Immature natural killer cell (primary cell): ENCODE measurements at regions not wholly inside any gene's neighbourhood (a gene's known extent, or its start where the extent isn't known, plus 50 kb on each side); places are given as distances from the start of the nearest gene placed in this dataset.
"Not testable (repeated sequence)": the region's sequence is repeated elsewhere in the genome, so short reads cannot be mapped to it uniquely, and the experiment has no call there.

Experiments used
- DNase-seq, 3 donors: peaks; one replicate each; pipeline ENCODE4 v3.0.0; 2022; ENCODE audit warnings: mixed read lengths in 1 of 3
- H3K27ac Mint-ChIP-seq, 6 donors: one replicate each; pipeline ENCODE4 v1.8.0; 2020; ENCODE audit warnings: mixed read lengths in 6 of 6, mild to moderate bottlenecking in 5 of 6, inconsistent platforms in 4 of 6, moderate library complexity in 3 of 6
- H3K27me3 Mint-ChIP-seq, 3 donors: one replicate each; pipeline ENCODE4 v1.8.0; 2020 to 2021; ENCODE audit warnings: low read depth in 3 of 3, mild to moderate bottlenecking in 3 of 3, mixed read lengths in 3 of 3, moderate library complexity in 3 of 3, inconsistent platforms in 1 of 3
- H3K36me3 Mint-ChIP-seq, 3 donors: one replicate each; pipeline ENCODE4 v1.8.0; 2020; ENCODE audit warnings: mixed read lengths in 3 of 3, inconsistent platforms in 2 of 3, mild to moderate bottlenecking in 2 of 3
- H3K4me1 Mint-ChIP-seq, 2 donors: one replicate each; pipeline ENCODE4 v1.8.0; 2020; ENCODE audit warnings: inconsistent platforms in 2 of 2, mild to moderate bottlenecking in 2 of 2, mixed read lengths in 2 of 2, moderate library complexity in 1 of 2
- H3K4me3 Mint-ChIP-seq, 5 donors: one replicate each; pipeline ENCODE4 v1.8.0; 2020; ENCODE audit warnings: mild to moderate bottlenecking in 5 of 5, mixed read lengths in 5 of 5, inconsistent platforms in 3 of 5, moderate library complexity in 3 of 5
- H3K9me3 Mint-ChIP-seq, 6 donors: one replicate each; pipeline ENCODE4 v1.8.0; 2020; ENCODE audit warnings: mild to moderate bottlenecking in 6 of 6, mixed read lengths in 6 of 6, inconsistent platforms in 4 of 6, moderate library complexity in 3 of 6

- Mint-ChIP-seq H3K27ac (peak overlapping the region in 1 of 6 donors; percentile 5), H3K9me3 (no peaks in the 10 kb centered on the region), H3K27me3 (peaks cover 0 to 3% (median 0%) of the 10 kb centered on the region in 3 donors), H3K4me1 (peaks cover 8 to 15% of the 10 kb centered on the region in 2 donors), H3K36me3 (no peaks in the 10 kb centered on the region), H3K4me3 (no peak overlapping the region)
- DNase-seq = peak in 2 of 3 donors; percentile 12 to 29
Observed at GRCh38 chr4:115234405-115235093, 121.1 kb upstream of the NDST4 start.

DNA sequence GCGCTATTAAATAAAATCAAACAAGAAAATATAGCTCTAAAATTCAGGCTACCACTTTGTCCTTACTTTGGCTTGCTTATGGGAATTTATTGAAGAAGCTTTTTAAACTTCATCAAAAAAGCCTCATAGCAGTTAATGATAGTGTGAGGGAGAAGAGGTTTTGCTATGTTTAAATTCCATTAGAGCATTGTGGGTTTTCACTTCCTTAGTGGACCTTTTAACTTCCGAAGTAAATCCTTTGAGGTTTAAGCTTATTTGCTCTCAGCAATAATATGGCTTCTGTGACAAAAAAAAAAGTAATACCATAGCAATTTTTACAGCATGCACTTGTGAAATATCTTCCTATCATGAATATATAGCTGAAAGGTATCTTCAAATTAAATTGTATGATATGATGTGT is 120.2 kb upstream of the NDST4 start:
- H3K27me3 Mint-ChIP-seq = peaks cover 0 to 3% (median 0%) of the 10 kb centered on the region in 3 donors
- peaks cover 8 to 17% of the 10 kb centered on the region in 2 donors for H3K4me1 Mint-ChIP-seq
- H3K9me3 Mint-ChIP-seq = no peaks in the 10 kb centered on the region
- no peak overlapping the region for H3K4me3 Mint-ChIP-seq
- H3K27ac Mint-ChIP-seq = no peak overlapping the region
- no peaks in the 10 kb centered on the region for H3K36me3 Mint-ChIP-seq
- no peak for DNase-seq

DNA sequence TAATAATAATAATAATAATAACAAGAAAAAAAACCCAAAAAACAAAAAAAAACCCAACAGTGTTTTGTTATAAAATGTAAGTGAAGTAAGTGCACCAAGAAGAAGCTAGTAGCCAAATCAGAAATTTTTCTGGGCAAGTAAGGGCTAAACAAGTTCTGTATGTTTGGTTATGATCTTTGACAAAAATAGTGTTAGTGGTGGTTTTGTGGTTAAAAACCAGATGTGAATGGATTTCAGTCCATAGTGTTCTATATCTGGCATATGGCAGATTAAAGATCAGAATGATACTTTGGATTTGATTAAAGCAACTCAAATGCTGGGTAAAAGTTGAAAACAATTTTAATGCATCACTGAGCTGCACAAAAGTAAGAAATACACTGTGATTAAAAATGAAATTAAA is 116.5 kb upstream of the NDST4 start:
- Mint-ChIP-seq H3K36me3 (no peaks in the 10 kb centered on the region), H3K4me3 (no peak overlapping the region), H3K27ac (no peak overlapping the region), H3K4me1 (peaks cover 8 to 16% of the 10 kb centered on the region in 2 donors), H3K9me3 (peaks cover 0 to 3% (median 0%) of the 10 kb centered on the region in 6 donors), H3K27me3 (peaks cover 0 to 5% (median 2%) of the 10 kb centered on the region in 3 donors)
- no peak for DNase-seq

DNA sequence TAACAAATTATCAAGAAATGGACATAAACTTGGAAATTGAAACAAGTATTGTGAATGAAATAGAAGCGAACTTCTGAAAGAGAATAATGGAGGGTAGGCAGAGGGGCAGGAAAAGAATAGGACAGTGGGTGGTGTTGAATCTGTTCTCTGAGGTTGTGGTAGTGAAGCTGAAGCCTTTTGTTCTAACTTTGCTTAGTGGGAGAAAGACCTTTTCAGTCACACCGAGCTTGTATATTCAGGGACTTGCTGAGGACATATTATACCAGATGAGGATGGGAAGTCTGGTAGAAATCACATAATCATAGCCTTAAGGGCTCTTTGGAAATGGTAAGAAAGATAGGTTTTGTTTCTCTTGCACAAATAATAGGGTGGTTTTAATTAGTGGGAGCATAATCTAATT is 115.4 kb upstream of the NDST4 start:
- no peaks in the 10 kb centered on the region for H3K36me3 Mint-ChIP-seq
- DNase-seq = no peak
- H3K4me1 Mint-ChIP-seq = peaks cover 5 to 9% of the 10 kb centered on the region in 2 donors
- no peak overlapping the region for H3K27ac Mint-ChIP-seq
- no peak overlapping the region for H3K4me3 Mint-ChIP-seq
- H3K27me3 Mint-ChIP-seq = peaks cover 0 to 5% (median 2%) of the 10 kb centered on the region in 3 donors
- peaks cover 0 to 3% (median 0%) of the 10 kb centered on the region in 6 donors for H3K9me3 Mint-ChIP-seq

DNA sequence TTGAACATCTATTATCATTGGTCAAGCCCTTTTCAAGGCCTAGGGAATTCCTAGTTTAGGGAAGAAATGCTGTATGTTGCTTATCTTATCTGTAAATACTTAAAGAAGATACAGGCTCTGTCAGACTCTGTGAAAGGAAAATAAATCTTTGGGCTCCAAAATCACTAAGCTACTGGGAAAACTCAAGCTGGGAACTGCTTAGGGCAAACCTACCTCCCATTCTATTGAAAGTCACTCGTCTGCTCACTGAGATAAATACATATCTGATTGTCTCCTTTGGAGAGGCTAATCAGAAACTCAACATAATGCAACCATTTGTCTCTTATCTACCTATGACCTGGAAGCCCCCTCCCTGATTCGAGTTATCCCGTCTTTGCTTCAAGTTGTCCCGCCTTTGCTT is 108.6 kb upstream of the NDST4 start:
- peaks cover 0 to 2% (median 0%) of the 10 kb centered on the region in 6 donors for H3K9me3 Mint-ChIP-seq
- peaks cover 1 to 7% (median 7%) of the 10 kb centered on the region in 3 donors for H3K27me3 Mint-ChIP-seq
- H3K36me3 Mint-ChIP-seq = no peaks in the 10 kb centered on the region
- H3K27ac Mint-ChIP-seq = no peak overlapping the region
- no peak overlapping the region for H3K4me3 Mint-ChIP-seq
- no peaks in the 10 kb centered on the region for H3K4me1 Mint-ChIP-seq
- DNase-seq = no peak

- H3K36me3 Mint-ChIP-seq = peaks cover 0 to 3% (median 0%) of the 10 kb centered on the region in 3 donors
- H3K27me3 Mint-ChIP-seq = peaks cover 1 to 8% (median 2%) of the 10 kb centered on the region in 3 donors
- peaks cover 0 to 2% (median 0%) of the 10 kb centered on the region in 6 donors for H3K9me3 Mint-ChIP-seq
- H3K27ac Mint-ChIP-seq = no peak overlapping the region
- no peak overlapping the region for H3K4me3 Mint-ChIP-seq
- H3K4me1 Mint-ChIP-seq = no peaks in the 10 kb centered on the region
- DNase-seq = no peak
Observed at GRCh38 chr4:115219862-115220261, 106.4 kb upstream of the NDST4 start.

GRCh38 chr4:115219315-115219860 is 106.0 kb upstream of the NDST4 start:
- peaks cover 0 to 3% (median 0%) of the 10 kb centered on the region in 3 donors for H3K36me3 Mint-ChIP-seq
- DNase-seq = no peak
- H3K4me3 Mint-ChIP-seq = no peak overlapping the region
- H3K27ac Mint-ChIP-seq = no peak overlapping the region
- H3K4me1 Mint-ChIP-seq = no peaks in the 10 kb centered on the region
- H3K9me3 Mint-ChIP-seq = peaks cover 0 to 2% (median 0%) of the 10 kb centered on the region in 6 donors
- peaks cover 1 to 8% (median 2%) of the 10 kb centered on the region in 3 donors for H3K27me3 Mint-ChIP-seq

DNA sequence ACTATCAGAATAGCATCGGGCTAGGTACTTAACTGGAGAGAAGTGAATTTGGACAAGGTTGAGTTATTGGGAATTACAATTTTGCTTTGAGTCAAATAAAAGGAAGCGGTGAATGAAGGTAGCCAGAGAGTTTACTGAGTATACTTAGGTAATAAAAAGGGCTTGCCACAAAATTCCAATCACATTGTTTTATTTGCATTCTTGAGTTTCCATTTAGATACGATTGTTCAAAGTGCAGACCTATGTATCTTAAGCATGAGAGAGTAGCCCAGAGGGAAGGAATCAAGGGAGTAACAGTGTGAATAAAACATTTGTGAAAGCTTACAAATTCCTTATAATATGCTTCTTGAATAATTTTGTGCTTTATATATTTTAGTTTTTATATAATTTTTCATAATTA is 102.5 kb upstream of the NDST4 start:
- Mint-ChIP-seq H3K27me3 (peaks cover 2 to 8% (median 4%) of the 10 kb centered on the region in 3 donors), H3K36me3 (peaks cover 0 to 3% (median 0%) of the 10 kb centered on the region in 3 donors), H3K4me3 (no peak overlapping the region), H3K27ac (no peak overlapping the region), H3K4me1 (no peaks in the 10 kb centered on the region), H3K9me3 (peaks cover 0 to 2% (median 0%) of the 10 kb centered on the region in 6 donors)
- DNase-seq = no peak

- Mint-ChIP-seq H3K4me1 (no peaks in the 10 kb centered on the region), H3K36me3 (peaks cover 0 to 3% (median 0%) of the 10 kb centered on the region in 3 donors), H3K27ac (no peak overlapping the region), H3K4me3 (no peak overlapping the region), H3K27me3 (peaks cover 0 to 8% (median 3%) of the 10 kb centered on the region in 3 donors), H3K9me3 (peaks cover 0 to 2% (median 0%) of the 10 kb centered on the region in 6 donors)
- DNase-seq = no peak
Observed at GRCh38 chr4:115213716-115214115, 100.3 kb upstream of the NDST4 start.

DNA sequence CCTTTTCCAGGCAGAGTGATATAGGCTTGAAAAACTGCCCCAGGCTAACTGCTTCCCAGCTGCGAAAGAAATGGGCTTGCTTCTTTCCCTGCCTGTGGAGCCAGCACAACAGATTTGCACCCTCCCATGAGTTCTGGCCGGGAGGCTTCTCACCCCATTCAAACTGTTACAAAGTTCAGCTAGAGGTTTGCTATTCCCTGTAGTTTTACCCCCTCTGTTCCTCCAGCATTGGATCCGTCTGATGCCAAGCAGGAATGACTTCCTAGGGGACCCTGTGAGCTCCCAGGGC is 87.6 kb upstream of the NDST4 start:
- no peak overlapping the region for H3K4me3 Mint-ChIP-seq
- H3K27me3 Mint-ChIP-seq = peaks cover 0 to 5% (median 0%) of the 10 kb centered on the region in 3 donors
- DNase-seq = no peak
- H3K27ac Mint-ChIP-seq = no peak overlapping the region
- H3K4me1 Mint-ChIP-seq = no peaks in the 10 kb centered on the region
- H3K36me3 Mint-ChIP-seq = no peaks in the 10 kb centered on the region
- peaks cover 0 to 32% (median 6%) of the 10 kb centered on the region in 6 donors for H3K9me3 Mint-ChIP-seq

DNA sequence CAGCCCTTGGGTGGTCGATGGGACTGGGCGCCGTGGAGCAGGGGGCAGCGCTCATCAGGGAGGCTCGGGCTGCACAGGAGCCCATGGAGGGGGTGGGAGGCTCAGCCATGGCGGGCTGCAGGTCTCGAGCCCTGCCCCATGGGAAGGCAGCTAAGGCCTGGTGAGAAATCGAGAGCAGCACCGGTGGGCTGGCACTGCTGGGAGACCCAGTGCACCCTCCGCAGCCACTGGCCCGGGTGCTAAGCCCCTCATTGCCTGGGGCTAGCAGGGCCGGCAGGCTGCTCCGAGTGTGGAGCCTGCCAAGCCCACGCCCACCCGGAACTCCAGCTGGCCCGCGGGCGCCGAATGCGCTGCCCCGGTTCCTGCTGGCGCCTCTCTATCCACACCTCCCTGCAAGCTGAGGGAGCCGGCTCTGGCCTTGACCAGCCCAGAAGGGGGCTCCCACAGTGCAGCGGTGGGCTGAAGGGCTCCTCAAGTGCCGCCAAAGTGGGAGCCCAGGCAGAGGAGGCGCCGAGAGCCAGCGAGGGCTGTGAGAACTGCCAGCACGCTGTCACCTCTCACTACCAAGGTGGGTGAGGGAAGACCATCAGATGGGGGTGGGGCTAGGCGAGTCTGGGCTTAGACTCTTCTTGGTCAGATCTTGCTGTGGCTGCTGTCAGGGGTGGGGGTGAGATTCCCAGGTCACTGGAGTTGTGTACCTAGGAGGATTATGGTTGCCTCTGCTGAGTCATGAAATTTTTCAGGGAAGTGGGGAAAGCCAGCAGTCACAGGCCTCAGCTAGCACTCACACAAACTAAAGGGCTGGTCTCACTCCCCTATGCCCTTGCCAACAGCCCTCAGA is 87.0 kb upstream of the NDST4 start:
- not testable (repeated sequence) for H3K4me3 Mint-ChIP-seq, H3K27ac Mint-ChIP-seq, H3K27me3 Mint-ChIP-seq, H3K36me3 Mint-ChIP-seq, DNase-seq, H3K4me1 Mint-ChIP-seq
- peaks cover 0 to 32% (median 6%) of the 10 kb centered on the region in 6 donors for H3K9me3 Mint-ChIP-seq

DNA sequence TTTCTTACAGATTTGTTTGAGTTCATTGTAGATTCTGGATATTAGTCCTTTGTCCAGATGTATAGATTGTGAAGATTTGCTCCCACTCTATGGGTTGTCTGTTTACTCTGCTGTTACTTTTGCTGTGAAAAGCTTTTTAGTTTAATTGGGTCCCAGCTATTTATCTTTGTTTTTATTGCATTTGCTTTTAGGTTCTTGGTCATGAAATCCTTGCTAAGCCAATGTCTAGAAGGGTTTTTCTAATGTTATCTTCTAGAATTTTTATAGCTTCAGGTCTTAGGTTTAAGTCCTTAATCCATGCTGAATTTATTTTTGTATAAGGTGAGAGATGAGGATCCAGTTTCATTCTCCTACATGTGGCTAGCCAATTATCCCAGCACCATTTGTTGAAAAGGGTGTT is 81.2 kb upstream of the NDST4 start:
- not testable (repeated sequence) for H3K4me3 Mint-ChIP-seq, H3K4me1 Mint-ChIP-seq, H3K27ac Mint-ChIP-seq, H3K36me3 Mint-ChIP-seq, H3K27me3 Mint-ChIP-seq, DNase-seq
- H3K9me3 Mint-ChIP-seq = peaks cover 0 to 35% (median 7%) of the 10 kb centered on the region in 6 donors

DNA sequence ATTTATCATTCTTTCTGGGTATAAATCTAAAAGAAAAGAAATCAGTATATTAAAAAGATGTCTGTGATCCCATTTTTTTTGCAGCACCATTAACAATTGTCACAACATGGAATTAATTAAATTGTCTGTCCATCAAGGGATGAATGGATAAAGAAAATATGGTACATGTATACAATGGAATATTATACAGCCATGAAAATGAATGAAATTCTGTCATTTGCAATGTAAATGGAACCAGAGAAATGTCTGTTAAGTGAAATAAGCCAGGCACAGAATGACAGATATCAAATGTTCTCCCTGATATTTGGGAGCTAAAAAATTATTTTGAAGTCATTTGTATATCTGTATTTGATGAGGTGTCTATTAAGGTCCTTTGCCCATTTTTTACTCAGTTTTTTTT is 77.1 kb upstream of the NDST4 start:
- Mint-ChIP-seq H3K36me3 (no peaks in the 10 kb centered on the region), H3K4me3 (no peak overlapping the region), H3K27ac (no peak overlapping the region), H3K4me1 (no peaks in the 10 kb centered on the region), H3K27me3 (peaks cover 0 to 1% (median 0%) of the 10 kb centered on the region in 3 donors), H3K9me3 (peaks cover 0 to 5% (median under 1%) of the 10 kb centered on the region in 6 donors)
- DNase-seq = no peak

DNA sequence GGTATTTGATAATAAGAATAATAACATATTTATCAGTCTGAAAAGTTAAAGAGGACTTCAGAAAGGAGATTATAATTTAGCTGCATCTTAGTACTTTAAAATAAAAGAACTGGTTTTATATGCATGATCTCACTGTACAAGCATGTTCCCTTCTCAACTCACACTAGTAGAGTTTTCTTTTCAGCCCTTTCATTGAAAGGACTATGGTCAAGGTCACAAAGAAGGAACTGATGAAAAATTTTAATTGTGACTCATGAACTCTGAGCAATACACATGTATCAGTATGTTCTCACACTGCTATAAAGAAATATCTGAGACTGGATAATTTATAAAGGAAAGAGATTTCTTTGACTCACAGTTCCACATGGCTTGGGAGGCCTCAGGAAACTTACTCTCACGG is 73.7 kb upstream of the NDST4 start:
- Mint-ChIP-seq H3K4me1 (no peaks in the 10 kb centered on the region), H3K27ac (no peak overlapping the region), H3K36me3 (no peaks in the 10 kb centered on the region), H3K9me3 (peaks cover 0 to 7% (median 2%) of the 10 kb centered on the region in 6 donors), H3K27me3 (peaks cover 0 to 2% (median 0%) of the 10 kb centered on the region in 3 donors), H3K4me3 (no peak overlapping the region)
- no peak for DNase-seq
